NCI-H2029 (cell line): ENCODE measurements at regions not wholly inside any gene's neighbourhood (a gene's known extent, or its start where the extent isn't known, plus 50 kb on each side); places are given as distances from the start of the nearest gene placed in this dataset.
"Not testable (repeated sequence)": the region's sequence is repeated elsewhere in the genome, so short reads cannot be mapped to it uniquely, and the experiment has no call there.

Source experiments
- DNase-seq: peaks from one replicate; lab custom pipeline; 2025; lab: John Stamatoyannopoulos, UW

- peak; percentile 9 for DNase-seq
Measured at GRCh38 chr12:75943730-75944096, 87.9 kb downstream of the PHLDA1 start.

GRCh38 chr12:75941661-75942060 is 89.9 kb downstream of the PHLDA1 start:
- not testable (repeated sequence) for DNase-seq

- no peak for DNase-seq
Measured at GRCh38 chr12:75939016-75939642, 92.4 kb downstream of the PHLDA1 start.

- no peak for DNase-seq
Measured at GRCh38 chr12:75938189-75938588, 93.4 kb downstream of the PHLDA1 start.

GRCh38 chr12:75937486-75937885 is 94.1 kb downstream of the PHLDA1 start:
- no peak for DNase-seq

GRCh38 chr12:75936515-75937440 is 94.8 kb downstream of the PHLDA1 start:
- DNase-seq: no peak

GRCh38 chr12:75935539-75936242 is 95.9 kb downstream of the PHLDA1 start:
- no peak for DNase-seq

- DNase-seq: no peak
Measured at GRCh38 chr12:75933101-75933500, 98.5 kb downstream of the PHLDA1 start.

GRCh38 chr12:75932241-75932640 is 99.3 kb downstream of the PHLDA1 start:
- DNase-seq: no peak

- DNase-seq: no peak
Measured at GRCh38 chr12:75923964-75924666, 107.5 kb downstream of the PHLDA1 start.

GRCh38 chr12:75922944-75923642 is 108.5 kb downstream of the PHLDA1 start:
- DNase-seq: no peak

- DNase-seq: no peak
Measured at GRCh38 chr12:75921622-75922289, 109.8 kb downstream of the PHLDA1 start.

- DNase-seq: no peak
Measured at GRCh38 chr12:75917715-75918114, 113.9 kb downstream of the PHLDA1 start.

- no peak for DNase-seq
Measured at GRCh38 chr12:75917083-75917482, 114.5 kb downstream of the PHLDA1 start.

- no peak for DNase-seq
Measured at GRCh38 chr12:75913502-75914351, 117.8 kb downstream of the PHLDA1 start.

- no peak for DNase-seq
Measured at GRCh38 chr12:75909714-75910656, 121.6 kb downstream of the PHLDA1 start.

- DNase-seq: peak; percentile 85
Measured at GRCh38 chr12:75908961-75909605, 122.5 kb downstream of the PHLDA1 start.

GRCh38 chr12:75905922-75906321 is 125.7 kb downstream of the PHLDA1 start:
- no peak for DNase-seq
